ENCODE measurements at regions not wholly inside any gene's neighbourhood (a gene's known extent, or its start where the extent isn't known, plus 50 kb on each side); places are given as distances from the start of the nearest gene placed in this dataset.

GRCh38 chr12:34292736-34293625, 270.7 kb downstream of the ALG10 start:
- DNase-seq = no peak

- DNase-seq = no peak
These were observed 271.8 kb downstream of the ALG10 start for GRCh38 chr12:34294137-34294536.

GRCh38 chr12:34294671-34295365, 272.5 kb downstream of the ALG10 start:
- no peak for DNase-seq

GRCh38 chr12:34295366-34296142, 273.3 kb downstream of the ALG10 start:
- DNase-seq = no peak

GRCh38 chr12:34296143-34297041, 274.1 kb downstream of the ALG10 start:
- DNase-seq = no peak

- DNase-seq = no peak
These were observed 275.0 kb downstream of the ALG10 start for GRCh38 chr12:34297126-34297789.

- no peak for DNase-seq
These were observed 275.5 kb downstream of the ALG10 start for GRCh38 chr12:34297790-34298164.

GRCh38 chr12:34298176-34298970, 276.1 kb downstream of the ALG10 start:
- no peak for DNase-seq

- no peak for DNase-seq
These were observed 276.9 kb downstream of the ALG10 start for GRCh38 chr12:34298971-34299801.

- no peak for DNase-seq
These were observed 277.5 kb downstream of the ALG10 start for GRCh38 chr12:34299802-34300193.

- no peak for DNase-seq
These were observed 278.3 kb downstream of the ALG10 start for GRCh38 chr12:34300376-34301250.

GRCh38 chr12:34301251-34302130, 279.2 kb downstream of the ALG10 start:
- no peak for DNase-seq

GRCh38 chr12:34302131-34302885, 280.0 kb downstream of the ALG10 start:
- DNase-seq = no peak

- DNase-seq = no peak
These were observed 281.0 kb downstream of the ALG10 start for GRCh38 chr12:34303091-34303870.

GRCh38 chr12:34304001-34304400, 281.7 kb downstream of the ALG10 start:
- DNase-seq = no peak

- no peak for DNase-seq
These were observed 282.2 kb downstream of the ALG10 start for GRCh38 chr12:34304546-34304945.
